HG02884 (cell line): ENCODE measurements at regions not wholly inside any gene's neighbourhood (a gene's known extent, or its start where the extent isn't known, plus 50 kb on each side); places are given as distances from the start of the nearest gene placed in this dataset.
"Not testable (repeated sequence)": the region's sequence is repeated elsewhere in the genome, so short reads cannot be mapped to it uniquely, and the experiment has no call there.

ENCODE experiments used
- ATAC-seq: cut with Tn5 transposase; IDR thresholded peaks from one replicate; pipeline ENCODE4 v1.9.1; 2021; ENCODE audit warnings: mild to moderate bottlenecking, moderate library complexity; ENCODE audit not compliant: unreplicated experiment

- ATAC-seq = peak; percentile 63
These were observed 211.4 kb downstream of the KCNRG start for GRCh38 chr13:50226515-50227155.

GRCh38 chr13:50227361-50227760 lies 212.1 kb downstream of the KCNRG start:
- ATAC-seq = no peak

- ATAC-seq = no peak
These were observed 213.3 kb downstream of the KCNRG start for GRCh38 chr13:50228527-50228926.

- no peak for ATAC-seq
These were observed 214.9 kb downstream of the KCNRG start for GRCh38 chr13:50229960-50230661.

- no peak for ATAC-seq
These were observed 215.4 kb downstream of the KCNRG start for GRCh38 chr13:50230662-50230978.

GRCh38 chr13:50233574-50233973 lies 218.3 kb downstream of the KCNRG start:
- ATAC-seq = not testable (repeated sequence)

GRCh38 chr13:50235604-50236342 lies 220.5 kb downstream of the KCNRG start:
- no peak for ATAC-seq

GRCh38 chr13:50236898-50237318 lies 221.7 kb downstream of the KCNRG start:
- ATAC-seq = peak; percentile 97

GRCh38 chr13:50238922-50239321 lies 223.7 kb downstream of the KCNRG start:
- ATAC-seq = no peak

GRCh38 chr13:50241479-50241878 lies 226.2 kb downstream of the KCNRG start:
- no peak for ATAC-seq

GRCh38 chr13:50243931-50244330 lies 228.7 kb downstream of the KCNRG start:
- no peak for ATAC-seq

- ATAC-seq = no peak
These were observed 229.1 kb downstream of the KCNRG start for GRCh38 chr13:50244355-50244712.

- ATAC-seq = peak; percentile 94
These were observed 229.7 kb downstream of the KCNRG start for GRCh38 chr13:50244713-50245574.

GRCh38 chr13:50247223-50247622 lies 232.0 kb downstream of the KCNRG start:
- ATAC-seq = no peak

- no peak for ATAC-seq
These were observed 233.4 kb downstream of the KCNRG start for GRCh38 chr13:50248516-50249143.

- no peak for ATAC-seq
These were observed 233.9 kb downstream of the KCNRG start for GRCh38 chr13:50249144-50249521.

GRCh38 chr13:50250401-50250800 lies 235.2 kb downstream of the KCNRG start:
- ATAC-seq = no peak

- no peak for ATAC-seq
These were observed 240.4 kb downstream of the KCNRG start for GRCh38 chr13:50255639-50256038.

- ATAC-seq = not testable (repeated sequence)
These were observed 241.5 kb downstream of the KCNRG start for GRCh38 chr13:50256536-50257321.

- no peak for ATAC-seq
These were observed 242.4 kb downstream of the KCNRG start for GRCh38 chr13:50257646-50258045.
